ENCODE measurements at regions not wholly inside any gene's neighbourhood (a gene's known extent, or its start where the extent isn't known, plus 50 kb on each side); places are given as distances from the start of the nearest gene placed in this dataset.

GRCh38 chr1:30310966-30311742 is 412.2 kb downstream of the MATN1 start:
- DNase-seq, result no peak

DNA sequence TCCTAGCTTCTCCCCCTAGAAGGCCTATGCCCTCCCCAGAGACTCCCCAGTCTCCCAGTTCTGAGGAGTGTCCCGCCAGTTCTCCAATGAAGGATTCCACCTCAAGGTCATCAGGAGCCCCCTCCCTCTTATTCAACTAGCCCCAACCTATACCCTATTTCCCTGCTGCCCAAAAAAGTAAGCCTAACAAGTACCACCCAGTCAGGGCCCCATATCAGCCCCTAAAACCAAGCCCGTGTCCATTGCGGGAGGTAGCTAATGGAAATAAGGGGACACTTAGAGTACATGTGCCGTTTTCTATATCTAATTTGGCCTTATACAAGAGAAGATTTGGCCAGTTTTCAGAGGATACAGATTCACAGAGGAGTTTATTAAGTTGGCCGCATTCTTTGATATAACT is 416.2 kb downstream of the MATN1 start:
- no peak for DNase-seq

DNA sequence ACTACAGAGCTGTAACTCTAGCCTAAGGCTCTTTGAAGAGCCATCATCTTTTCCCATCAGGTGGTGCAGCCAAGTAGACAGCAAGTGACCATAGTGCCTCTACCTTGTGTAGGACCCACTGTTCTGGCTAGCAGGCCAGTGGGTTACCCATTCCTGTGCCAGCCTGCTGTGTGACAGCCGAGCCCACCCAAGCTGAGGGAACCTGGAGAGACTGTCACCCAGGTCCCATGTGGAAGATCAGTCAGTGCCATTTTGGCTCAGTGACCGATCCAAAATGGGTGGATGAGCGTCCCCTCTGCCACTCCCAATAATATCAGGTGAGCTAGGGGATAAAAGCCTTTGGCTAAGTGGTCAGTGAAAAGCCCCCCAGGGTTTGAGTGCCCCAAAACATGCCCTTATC is 417.9 kb downstream of the MATN1 start:
- DNase-seq, result no peak

GRCh38 chr1:30305061-30305460 is 418.3 kb downstream of the MATN1 start:
- no peak for DNase-seq

GRCh38 chr1:30304080-30304479 is 419.3 kb downstream of the MATN1 start:
- DNase-seq, result no peak

DNA sequence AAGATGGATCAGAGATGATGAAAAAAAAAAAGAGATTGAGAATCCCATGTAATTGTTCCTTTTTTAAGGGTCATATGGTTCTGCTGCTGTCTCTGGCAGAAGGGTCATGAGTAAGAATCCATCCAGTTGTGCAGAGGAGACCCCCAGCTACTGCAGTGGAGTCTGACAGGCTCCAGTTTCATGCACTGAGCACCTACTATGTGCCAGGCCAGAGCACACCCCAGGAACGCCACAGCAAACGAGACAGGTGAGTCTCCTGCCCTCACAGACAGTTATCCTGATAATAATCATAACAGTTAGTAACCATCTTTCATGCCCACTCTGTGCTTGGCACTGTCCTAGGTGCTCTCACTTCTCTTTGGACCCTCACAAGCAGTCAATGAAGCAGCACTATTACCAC is 420.0 kb downstream of the MATN1 start:
- DNase-seq, result no peak

DNA sequence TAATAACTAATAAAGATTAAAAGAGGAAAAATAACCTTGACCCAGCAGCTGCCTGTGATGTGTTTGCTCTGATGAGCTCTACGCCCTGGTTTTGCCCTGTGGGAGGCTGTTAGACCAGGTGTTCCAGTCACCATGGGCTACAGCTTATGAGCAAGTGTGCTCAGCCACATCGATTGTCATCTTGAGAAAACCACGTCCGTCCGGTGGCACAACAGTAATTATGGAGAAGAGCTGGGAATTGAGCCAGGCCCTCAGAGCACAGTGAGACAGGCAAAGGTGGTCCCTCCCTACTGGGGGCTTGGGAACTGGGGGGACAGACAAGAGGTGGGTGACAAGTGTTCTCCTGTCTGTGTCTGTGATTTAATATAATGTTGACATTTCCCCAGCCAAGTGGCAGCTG is 420.5 kb downstream of the MATN1 start:
- DNase-seq, result peak; percentile 82

DNA sequence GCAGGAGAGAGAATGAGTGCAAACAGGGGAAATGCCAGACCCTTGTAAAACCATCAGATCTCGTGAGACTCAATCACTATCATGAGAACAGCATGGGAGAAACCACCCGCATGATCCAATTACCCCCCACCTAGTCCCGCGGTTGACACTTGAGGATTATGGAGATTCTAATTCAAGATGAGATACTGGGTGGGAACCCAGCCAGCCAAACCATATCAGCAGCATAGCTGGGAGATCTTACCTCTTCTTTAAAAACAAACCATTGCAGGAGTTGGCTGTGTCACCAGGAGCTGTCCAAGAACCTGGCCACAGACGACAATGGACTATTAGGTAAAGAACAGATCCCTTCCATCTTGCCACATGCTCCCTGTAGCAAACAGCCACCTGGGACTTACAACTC is 422.7 kb downstream of the MATN1 start:
- DNase-seq, result no peak

GRCh38 chr1:30299393-30299792 is 424.0 kb downstream of the MATN1 start:
- no peak for DNase-seq

GRCh38 chr1:30295674-30296073 is 427.7 kb downstream of the MATN1 start:
- DNase-seq, result no peak

DNA sequence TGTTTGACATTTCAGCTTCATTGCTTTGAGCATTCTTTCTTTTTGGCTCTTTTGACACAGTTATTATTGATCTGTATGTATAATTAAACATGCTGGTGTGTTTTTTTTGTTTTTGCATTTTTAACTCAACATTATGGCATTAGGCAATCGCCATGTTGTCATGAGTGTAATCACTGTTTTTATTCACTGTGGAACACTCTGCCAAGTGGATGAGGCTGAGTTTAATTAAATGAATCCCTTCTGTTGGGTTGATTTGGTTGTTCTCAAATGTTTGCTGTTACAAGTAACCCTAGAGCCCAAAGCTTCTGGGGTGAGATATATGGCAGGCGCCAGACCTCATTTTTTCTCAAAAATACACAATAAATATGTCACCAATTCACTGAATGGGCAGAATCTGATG is 428.1 kb downstream of the MATN1 start:
- DNase-seq, result no peak

GRCh38 chr1:30294508-30294907 is 428.9 kb downstream of the MATN1 start:
- DNase-seq, result no peak

- DNase-seq, result no peak
Observed at GRCh38 chr1:30292451-30292850, 430.9 kb downstream of the MATN1 start.

- no peak for DNase-seq
Observed at GRCh38 chr1:30291526-30291925, 431.9 kb downstream of the MATN1 start.

DNA sequence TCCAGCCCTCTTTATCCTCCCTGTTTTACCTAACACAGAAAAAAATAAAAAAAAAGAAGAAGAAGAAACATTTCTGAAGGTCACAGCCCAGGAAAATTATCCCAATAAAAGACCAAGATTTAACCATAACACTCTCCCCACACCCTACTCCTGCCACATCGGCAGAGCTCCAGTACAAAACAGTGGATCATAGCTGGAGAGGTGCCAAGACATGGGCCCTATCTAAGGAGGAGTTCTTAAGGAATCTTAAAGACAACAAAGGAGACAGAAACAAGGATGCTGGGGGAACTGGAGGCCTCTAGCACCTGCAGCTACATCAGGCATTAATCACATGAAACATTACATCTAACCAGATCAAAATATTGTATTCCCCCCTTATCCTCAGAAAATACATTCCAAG is 432.8 kb downstream of the MATN1 start:
- DNase-seq, result no peak

- DNase-seq, result no peak
Observed at GRCh38 chr1:30287976-30288375, 435.4 kb downstream of the MATN1 start.

DNA sequence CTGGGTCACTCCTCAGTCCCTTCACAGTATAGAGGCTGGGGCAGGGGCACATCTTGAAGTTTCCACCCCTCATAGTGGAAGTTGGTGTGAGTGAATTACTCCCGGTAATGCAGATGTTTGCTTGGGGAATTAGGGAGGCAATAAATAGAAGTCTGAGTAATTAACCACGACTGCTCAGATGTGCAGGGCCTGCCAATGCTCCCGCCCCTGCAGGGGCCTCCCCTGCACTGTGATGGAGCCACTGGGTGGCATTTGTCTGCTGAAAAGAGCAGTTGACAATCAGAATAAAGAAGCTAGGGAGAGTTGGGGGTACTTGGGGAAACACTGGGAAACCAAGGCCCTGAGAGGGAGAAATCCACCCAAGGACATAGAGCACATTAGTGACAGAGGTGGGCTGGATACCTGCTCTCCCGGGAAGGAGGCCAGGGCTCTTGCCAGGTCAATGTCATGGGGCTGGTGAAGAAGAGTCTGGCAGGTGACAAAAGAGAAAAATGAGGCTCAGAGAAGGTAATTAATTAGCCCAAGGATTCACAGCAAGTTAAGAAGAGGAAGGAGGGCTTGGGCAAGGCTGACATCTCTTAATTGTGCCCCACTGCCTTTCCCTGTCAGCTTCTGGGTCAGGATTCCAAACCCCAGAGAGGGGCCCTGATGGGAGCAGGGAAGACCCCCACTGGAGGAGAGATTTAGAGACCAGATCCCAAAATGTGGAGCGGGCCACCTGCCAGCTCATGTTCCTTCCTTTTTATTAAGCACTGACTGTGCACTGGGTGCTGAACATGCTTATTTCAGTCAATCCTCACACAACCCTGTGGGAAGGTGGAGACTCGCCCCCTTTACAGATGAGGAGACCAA is 436.2 kb downstream of the MATN1 start:
- no peak for DNase-seq

- DNase-seq, result peak; percentile 46
Observed at GRCh38 chr1:30286241-30286987, 437.0 kb downstream of the MATN1 start.

DNA sequence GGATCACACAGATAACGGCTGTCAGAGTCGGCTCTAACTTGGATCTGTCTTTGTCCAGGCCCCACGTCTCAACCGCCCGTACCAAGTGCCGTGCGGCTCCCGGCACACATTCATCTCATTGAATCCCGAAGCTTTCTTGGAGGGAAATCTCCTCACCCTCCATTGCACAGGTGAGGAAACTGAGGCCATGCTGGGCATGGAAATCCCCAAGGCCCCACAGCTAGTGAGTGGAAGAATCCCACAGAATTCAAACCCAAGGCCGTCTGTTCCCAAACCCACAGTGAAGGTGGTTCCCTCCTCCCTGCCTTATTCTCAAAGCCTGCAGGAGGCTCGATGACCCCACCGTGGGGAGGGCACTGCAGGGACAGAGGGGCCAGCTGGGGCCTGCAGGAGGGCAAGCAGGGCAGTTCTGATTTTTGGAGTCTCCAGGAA is 437.9 kb downstream of the MATN1 start:
- DNase-seq, result no peak

GRCh38 chr1:30284728-30285475 is 438.5 kb downstream of the MATN1 start:
- no peak for DNase-seq

- DNase-seq, result no peak
Observed at GRCh38 chr1:30284226-30284625, 439.2 kb downstream of the MATN1 start.

- no peak for DNase-seq
Observed at GRCh38 chr1:30283199-30283962, 440.0 kb downstream of the MATN1 start.
